HG02588 (cell line): ENCODE measurements at regions not wholly inside any gene's neighbourhood (a gene's known extent, or its start where the extent isn't known, plus 50 kb on each side); places are given as distances from the start of the nearest gene placed in this dataset.
A peak's percentile ranks its signal among the peaks of the same experiment; 100 is the strongest.
"Not testable (repeated sequence)": the region's sequence is repeated elsewhere in the genome, so short reads cannot be mapped to it uniquely, and the experiment has no call there.

Experiments
- ATAC-seq: cut with Tn5 transposase; IDR thresholded peaks from one replicate; pipeline ENCODE4 v1.9.1; 2021; ENCODE audit warnings: mild to moderate bottlenecking, moderate library complexity; ENCODE audit not compliant: unreplicated experiment

DNA sequence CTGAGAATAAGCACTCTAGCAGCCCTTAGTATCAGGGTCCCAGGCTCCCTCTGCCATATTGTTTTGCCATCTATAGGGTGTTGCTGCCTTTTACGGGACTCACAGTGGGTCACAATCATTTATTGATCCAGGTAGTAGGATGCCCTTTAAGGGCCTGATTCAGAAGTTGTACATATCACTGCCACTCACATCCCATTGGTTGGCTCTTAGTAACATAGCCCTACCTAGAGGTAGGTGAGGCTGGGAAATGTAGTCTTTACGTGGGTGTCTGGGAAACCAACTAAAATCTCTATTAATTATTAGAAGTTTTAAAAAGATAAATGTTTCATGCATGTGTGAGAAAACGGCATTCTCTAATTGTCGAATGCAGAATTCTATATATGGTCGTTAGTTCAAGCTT is 78.8 kb upstream of the ATP5PO start:
- ATAC-seq: no peak

GRCh38 chr21:33993286-33994231 is 78.0 kb upstream of the ATP5PO start:
- ATAC-seq: no peak

DNA sequence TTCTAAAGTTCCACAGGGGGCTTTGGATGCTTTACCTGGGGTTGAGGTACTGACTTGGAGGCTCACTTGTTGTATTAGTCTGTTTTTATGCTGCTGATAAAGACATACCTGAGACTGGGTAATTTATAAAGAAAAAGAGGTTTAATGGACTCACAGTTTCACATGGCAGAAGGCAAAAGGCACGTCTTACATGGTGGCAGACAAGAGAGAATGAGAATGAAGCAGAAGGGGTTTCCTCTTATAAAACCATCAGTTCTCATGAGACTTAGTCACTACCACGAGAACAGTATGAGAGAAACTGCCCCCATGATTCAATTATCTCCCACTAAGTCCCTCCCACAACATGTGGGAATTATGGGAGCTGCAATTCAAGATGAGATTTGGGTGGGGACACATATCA is 76.8 kb upstream of the ATP5PO start:
- not testable (repeated sequence) for ATAC-seq

DNA sequence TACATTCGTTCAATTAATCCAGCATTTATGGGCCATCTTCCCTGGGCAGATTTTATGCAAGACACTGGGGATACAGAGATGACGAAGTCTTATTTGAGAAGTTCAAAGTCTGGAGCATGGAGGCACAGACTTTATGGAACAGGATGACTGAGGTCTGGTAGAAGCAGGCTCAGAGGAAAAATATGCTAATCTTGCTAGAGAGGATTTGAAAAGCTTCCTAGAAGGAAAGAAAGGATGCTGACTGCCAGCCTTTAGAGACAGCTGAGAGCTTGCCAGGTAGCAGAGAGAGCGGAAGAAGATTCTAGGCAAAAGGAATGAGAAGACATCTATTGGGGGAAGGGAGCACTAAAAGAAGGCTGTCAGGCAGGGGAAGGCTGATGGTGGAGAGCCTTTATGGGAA is 75.5 kb upstream of the ATP5PO start:
- ATAC-seq: no peak

DNA sequence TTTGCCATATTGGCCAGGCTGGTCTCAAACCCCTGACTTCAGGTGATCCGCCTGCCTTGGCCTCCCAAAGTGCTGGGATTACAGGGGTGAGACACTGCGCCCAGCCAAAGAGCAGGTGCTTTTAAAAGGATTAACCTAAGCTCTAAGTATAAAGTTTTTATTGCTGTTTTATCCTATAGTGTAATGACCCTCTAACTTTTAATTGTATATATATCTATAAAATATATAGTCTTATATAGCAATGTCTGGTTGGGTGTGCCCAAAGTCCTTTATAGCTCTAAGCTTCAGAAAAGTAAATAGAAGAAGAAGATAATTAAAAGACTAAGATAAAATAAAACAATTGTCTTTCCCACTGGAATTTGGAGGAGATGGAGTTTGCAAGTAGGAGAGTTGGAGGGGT is 73.8 kb upstream of the ATP5PO start:
- ATAC-seq: no peak

GRCh38 chr21:33988237-33989017 is 72.8 kb upstream of the ATP5PO start:
- no peak for ATAC-seq

DNA sequence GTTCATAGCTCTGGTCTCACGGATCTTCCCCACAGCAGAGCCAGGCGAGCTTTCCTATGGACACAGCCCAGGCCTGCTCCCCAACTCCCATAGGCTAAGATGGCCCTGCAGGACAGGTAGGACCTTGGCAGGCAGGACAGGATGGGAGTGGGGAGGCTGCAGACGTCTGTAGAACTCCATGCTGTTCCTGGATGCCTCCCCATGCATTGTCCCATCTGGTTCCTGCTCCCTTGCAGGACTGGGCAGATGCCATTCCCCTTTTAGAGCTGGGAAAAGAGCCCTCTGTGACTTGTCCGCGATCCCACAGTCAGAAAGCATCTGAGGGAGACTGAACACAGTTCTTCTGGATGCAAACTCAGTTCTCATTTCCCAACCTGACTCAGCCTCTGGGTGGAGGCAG is 71.9 kb upstream of the ATP5PO start:
- no peak for ATAC-seq

GRCh38 chr21:33985117-33986050 is 69.8 kb upstream of the ATP5PO start:
- ATAC-seq: no peak

- ATAC-seq: no peak
Measured at GRCh38 chr21:33984021-33984481, 68.4 kb upstream of the ATP5PO start.

DNA sequence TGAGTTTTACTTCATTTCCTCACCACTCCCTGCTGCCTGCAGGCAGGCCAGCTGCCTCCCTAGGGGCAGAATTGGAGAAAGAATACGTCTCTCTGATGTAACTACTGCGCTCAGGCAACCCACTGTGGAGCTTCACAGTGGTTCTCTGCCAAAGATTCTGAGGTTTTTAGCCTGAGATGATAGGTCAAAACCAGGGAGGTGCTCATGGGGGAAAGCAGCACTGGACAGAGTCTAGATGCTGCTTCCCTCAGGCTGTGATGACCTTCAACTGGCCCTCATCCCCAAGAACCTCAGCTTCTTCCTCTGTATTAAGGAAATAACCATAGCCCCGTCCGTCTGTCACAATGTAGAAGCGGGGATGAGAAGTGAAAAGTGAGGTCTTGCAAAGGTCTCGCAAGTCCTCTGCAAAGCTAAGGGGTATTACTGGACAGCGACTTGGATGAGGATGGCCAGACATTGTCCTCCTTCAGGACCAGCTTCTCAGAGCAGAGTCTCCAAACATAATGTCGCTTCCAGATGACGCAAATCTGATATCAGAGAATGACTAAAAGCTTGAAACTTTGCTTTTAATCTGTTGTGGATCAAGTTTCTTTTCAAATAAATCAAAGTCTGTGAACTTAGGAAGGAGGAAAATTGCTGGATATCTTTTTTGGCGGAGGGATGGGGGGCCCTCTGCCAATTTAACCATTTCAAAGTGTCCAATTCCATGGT is 65.9 kb upstream of the ATP5PO start:
- no peak for ATAC-seq

DNA sequence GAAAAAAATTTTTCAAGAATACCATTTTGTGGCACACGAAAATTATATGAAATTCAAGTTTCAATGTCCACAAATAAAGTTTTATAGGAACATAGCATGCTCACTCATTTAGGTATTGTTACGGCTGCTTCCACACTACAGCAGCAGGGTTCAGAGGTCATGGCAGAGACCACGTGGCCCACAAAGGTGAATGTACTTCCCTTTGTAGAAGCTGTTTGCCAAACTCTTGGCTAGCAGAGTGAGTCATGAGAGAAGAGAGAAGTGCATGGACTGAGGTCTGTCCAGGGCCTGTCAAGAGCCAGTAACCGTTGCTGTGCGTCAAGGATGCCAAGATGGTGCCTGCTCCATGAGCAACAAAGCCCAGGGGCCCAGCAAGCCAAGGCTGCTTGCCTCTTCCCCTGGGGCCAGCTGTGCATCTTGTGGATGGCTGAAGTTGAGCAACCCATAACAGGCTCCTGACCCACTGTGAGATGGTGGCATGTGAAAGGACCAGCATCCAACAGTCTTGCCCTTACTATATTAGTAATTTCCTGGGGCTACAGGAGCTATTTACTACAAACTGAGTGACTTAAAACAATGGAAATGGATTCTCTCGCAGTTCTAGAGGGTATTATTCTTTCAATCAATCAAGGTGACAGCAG is 64.8 kb upstream of the ATP5PO start:
- ATAC-seq: no peak

- no peak for ATAC-seq
Measured at GRCh38 chr21:33978585-33978984, 63.0 kb upstream of the ATP5PO start.

DNA sequence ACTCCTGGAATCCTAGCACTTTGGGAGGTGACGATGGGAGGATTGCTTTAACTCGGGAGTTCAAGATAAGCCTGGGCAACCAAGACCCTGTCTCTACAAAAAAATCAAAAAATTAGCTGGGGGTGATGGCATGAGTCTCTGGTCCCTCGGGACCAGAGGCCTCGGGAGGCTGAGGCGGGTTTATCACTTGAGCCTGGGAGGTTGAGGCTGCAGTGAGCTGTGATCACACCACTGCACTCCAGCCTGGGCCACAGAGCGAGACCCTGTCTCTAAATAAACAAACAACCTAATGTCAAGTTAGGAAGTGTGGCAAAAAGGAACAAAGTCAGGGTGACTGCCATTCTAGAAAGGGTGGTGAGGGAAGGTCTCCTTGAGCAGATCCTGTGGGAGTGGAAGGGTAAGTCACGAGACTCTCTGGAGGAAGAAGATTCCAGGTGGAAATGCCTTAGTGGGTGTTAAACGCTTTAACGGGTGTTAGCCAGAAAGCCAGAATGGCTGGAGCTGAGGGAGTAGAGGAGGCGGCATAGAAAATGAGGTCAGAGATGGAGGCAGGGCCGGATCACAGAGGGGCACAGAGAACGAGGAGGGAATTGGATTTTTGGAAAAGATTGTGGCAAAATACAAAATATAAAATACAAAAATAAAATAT is 62.2 kb upstream of the ATP5PO start:
- no peak for ATAC-seq

GRCh38 chr21:33977017-33977720 is 61.6 kb upstream of the ATP5PO start:
- ATAC-seq: no peak

DNA sequence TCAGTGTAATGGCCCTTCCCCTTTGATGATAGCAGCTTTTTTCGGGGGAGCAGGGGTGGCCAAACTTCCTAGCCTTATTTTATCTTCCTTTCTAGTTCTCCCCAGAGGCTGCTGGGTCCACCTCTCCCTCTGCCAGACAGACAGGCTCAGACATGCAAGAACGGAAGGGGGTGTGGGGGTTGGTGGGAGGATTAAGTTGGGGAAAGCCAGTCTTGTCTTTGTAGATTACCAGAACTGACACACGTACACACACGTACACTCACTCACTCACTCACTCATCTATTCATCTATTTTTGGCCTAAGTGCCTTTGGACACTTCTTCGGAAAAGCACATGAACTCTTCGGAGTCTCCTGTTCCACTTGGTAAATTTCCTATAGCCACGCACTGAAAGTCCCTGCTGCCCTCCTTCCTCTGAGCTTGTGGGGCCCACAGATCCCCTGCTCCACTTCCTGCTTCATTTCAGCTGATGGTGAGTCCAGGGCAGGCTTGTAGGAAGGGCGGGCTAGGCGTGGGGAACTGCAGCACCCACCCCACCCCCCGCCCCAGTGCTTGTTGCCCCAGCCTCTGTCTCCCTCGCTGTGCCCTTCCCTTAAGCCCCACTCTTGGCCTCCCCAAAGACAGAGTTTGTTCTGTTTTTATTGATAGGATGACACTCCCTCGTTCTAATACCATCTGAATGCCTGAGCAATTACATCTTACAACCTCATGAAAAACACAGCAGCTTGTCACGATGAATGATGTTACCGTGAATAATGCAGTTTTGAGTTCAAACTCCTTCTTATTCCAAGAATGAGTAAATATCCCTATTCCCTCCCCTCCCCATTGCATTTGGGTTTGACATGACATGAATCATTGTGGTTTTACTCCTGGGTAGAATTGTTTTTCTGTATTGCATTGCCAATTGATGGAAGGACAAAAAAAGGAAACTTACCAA is 60.7 kb upstream of the ATP5PO start:
- peak; percentile 47 for ATAC-seq

- peak; percentile 77 for ATAC-seq
Measured at GRCh38 chr21:33975548-33976081, 60.0 kb upstream of the ATP5PO start.
